T follicular helper cell (primary cell): ENCODE measurements at regions not wholly inside any gene's neighbourhood (a gene's known extent, or its start where the extent isn't known, plus 50 kb on each side); places are given as distances from the start of the nearest gene placed in this dataset.

ENCODE experiments used
- DNase-seq: peaks from one replicate; pipeline ENCODE4 v3.0.0-alpha.2; 2020; ENCODE audit warnings: low read depth

DNA sequence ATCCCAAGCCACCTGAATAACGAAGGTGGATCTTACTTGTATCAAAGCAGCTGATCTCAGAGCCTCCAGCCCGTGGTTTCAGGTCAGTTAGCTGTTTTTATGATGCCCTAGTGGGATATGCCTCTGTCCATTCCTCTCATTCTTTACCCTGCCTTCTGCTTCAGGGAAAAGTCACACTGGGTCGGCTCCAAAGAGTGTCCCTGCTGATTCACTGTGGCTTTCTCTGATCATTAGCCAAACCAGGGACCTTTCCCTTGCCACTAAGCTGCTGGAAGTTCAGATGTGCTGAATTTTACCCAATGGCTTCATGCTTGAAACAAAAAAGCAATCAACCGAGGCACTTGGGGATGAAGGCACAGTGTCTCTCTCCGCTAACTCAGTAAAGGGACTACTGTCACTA is 170.2 kb upstream of the SALL1 start:
- no peak for DNase-seq

- no peak for DNase-seq
Measured at GRCh38 chr16:51317575-51317974, 166.5 kb upstream of the SALL1 start.

DNA sequence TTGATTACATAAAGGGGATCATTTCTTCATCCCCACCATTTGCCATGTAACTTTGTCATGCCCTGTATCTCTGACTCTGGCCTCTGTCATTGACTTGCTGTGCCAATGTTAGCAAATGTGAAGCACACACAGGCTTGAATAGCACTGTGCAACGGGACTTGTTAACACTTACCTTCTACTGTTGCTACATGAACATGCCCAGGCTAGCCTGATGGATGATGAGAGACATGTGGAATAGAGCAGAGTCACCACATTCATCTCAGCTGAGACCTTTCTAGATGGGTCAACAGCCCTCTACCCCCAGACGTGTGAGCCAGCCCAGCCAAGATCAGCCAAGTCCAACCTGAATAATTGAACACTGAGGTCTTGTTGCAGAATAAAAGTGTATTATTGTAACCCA is 162.1 kb upstream of the SALL1 start:
- DNase-seq = no peak

GRCh38 chr16:51312363-51313150 is 161.5 kb upstream of the SALL1 start:
- DNase-seq = no peak

GRCh38 chr16:51310159-51310558 is 159.1 kb upstream of the SALL1 start:
- DNase-seq = no peak

GRCh38 chr16:51306886-51307595 is 156.0 kb upstream of the SALL1 start:
- no peak for DNase-seq

GRCh38 chr16:51306116-51306515 is 155.0 kb upstream of the SALL1 start:
- no peak for DNase-seq

- no peak for DNase-seq
Measured at GRCh38 chr16:51305337-51305736, 154.3 kb upstream of the SALL1 start.

DNA sequence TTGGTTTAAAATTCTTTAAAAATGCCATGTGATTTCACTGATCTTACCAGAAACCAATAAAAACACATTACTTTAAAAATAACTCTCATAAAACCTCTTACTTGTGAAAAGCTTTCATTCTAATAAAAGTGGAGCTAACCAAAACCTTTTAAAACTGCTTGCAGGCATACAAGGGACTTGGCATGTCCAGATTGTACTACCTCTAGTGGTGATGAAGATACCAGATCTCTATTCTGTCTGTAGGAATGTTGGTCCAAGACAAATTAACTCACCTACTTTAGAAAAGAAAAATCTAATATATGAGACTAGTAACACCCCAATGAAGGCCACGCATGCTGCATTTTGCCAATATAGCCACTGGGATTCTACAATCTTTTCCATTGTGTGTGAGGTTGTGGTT is 151.0 kb upstream of the SALL1 start:
- DNase-seq = no peak

GRCh38 chr16:51298800-51299199 is 147.7 kb upstream of the SALL1 start:
- no peak for DNase-seq

DNA sequence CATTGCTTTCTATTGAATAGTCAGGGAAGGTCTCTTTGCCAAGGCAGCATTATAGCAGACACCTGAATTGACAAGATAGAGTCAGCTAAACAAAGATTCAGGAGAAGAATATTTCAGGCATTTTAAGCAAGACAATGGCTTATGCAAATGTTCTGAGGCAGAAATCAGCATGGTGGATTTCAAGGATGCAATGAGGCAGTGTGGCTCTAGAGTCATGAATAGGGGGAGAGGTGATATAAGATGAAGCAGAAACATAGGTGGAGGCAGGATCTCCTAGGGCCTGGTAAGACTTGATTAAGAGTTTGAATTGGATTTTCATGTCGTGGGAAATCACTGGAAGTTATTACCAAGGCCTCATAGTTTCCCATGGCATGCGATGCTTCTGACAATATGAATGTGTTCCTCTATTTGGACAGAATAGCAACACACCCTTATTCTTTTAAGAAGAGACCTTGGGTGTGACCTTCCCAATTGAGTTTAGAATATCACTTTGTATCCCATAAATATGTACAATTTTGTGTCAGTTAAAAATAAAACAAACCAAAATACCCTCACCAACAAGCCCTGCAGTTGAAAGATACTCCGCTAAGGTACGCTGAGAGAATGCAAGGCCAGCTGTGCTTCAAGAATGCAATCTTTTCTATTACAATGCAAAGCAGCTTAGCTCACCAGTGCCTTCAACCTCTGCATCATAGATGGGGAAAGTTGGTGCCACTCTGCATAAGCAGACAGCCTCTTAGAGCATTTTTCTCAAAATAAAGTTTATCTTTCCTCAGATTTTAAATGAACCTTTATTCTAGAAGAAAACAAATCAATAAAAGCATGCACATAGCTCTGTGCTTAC is 139.6 kb upstream of the SALL1 start:
- DNase-seq = no peak

DNA sequence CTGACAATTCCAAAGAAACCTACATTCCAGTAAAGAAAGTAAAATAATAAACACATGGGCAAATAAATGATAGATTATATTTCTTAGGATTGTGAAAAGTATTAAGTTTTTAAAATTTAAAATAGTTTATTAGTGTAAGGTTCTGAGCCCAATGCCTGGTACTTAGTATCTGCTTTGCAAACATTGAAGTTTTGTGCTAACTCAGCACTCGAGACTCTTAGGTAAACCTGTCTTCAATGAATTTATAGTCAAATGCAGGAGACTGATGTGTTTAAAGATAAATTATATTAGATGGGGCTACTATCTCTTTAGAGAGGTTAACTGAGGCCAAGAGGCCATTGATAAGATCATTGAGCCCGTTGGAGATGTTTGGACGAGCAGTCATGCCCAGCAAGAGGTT is 138.3 kb upstream of the SALL1 start:
- no peak for DNase-seq

DNA sequence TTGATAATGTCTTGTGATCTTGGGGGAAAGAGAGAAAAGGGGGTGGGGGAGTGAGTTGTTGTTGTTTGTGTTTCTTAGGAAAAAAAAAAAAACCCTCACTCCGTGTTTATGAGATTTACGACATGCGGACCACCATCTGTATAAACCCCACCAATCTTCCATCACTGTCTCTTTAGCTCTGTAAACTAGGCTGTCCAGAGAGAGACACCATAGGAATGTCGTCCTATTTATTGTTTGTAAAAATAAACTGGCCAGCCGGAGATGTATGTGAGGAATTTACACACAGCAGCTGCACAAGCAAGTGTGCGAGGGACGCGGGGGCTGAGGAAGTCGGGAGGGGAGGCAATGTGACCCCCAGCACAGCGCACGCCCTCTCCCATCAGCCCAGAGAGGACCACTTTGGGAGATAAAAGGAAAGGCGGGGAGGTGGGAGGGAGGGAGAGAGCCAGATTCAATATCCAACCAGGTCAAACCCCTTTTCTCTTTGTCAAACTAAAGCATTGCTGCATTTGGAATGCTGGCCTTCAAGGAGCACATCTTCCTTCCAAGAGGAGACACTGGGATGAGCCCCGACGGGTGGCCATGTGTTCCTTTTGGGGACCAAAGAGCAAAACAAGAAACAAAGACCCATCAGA is 136.2 kb upstream of the SALL1 start:
- DNase-seq = no peak

- DNase-seq = no peak
Measured at GRCh38 chr16:51286272-51286671, 135.2 kb upstream of the SALL1 start.

DNA sequence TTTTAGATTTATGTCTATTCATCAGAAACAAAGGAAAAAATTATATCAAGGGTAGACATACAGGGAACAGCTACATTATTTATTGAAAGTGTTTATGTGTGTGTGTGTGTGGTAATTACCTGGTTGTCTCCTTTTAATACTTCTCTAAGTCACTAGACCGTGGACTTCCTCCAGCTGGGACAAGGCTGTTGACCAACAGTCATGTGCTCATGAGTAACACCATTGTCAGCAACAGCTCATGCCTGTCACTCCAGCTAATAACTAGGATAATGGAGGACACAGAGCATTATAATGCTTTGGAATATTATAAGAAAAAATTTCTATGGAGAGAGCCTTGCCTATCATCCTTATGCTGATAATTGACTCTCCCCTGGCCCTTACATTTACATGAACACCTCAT is 125.3 kb upstream of the SALL1 start:
- no peak for DNase-seq

GRCh38 chr16:51272420-51272819 is 121.3 kb upstream of the SALL1 start:
- no peak for DNase-seq

DNA sequence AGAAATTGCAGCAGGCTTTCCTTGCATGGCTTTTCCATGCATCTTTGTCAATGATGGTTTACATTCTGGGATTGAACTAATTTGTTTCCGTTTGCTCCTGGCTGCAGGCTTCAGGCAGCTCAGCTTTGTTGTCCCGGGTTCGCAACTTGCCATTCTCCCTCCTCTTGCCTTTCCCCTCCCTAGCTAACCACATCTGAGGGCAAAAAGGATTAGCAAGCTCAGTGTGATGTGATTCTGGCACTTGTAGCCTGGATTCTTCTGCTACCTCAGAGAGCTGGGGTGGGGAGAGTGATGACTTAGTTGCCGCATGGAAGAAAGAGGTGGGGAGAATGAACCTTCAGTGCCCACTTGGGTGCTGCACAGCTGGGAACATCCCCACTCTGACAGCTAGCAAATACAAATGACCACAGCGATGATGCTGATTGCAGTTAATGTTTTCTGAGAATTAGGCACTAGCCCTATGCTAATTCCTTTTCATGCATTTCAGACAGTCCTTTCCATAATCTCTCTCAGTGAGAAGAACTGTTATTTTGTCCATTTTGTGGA is 120.2 kb upstream of the SALL1 start:
- no peak for DNase-seq

DNA sequence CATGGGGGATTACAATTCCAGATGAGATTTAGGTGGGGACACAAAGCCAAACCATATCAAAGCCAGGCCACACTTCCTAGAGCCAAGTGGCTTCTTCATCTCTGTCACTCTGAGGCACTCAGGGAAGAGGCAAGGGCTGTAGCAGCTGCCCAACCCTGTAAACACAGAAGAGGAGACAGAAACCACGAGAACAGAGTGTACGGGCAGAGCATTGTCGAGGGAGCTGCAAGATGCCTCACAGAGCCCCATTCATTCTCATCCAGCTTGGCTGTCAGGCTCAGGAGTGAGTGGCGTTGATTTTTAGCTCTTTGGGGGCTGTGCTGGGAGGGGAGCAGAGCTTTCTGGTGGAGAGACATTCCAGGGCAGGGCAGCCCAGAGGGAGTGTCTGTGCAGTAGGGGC is 117.2 kb upstream of the SALL1 start:
- DNase-seq = no peak

- no peak for DNase-seq
Measured at GRCh38 chr16:51267681-51268080, 116.6 kb upstream of the SALL1 start.

- no peak for DNase-seq
Measured at GRCh38 chr16:51262428-51262827, 111.4 kb upstream of the SALL1 start.

DNA sequence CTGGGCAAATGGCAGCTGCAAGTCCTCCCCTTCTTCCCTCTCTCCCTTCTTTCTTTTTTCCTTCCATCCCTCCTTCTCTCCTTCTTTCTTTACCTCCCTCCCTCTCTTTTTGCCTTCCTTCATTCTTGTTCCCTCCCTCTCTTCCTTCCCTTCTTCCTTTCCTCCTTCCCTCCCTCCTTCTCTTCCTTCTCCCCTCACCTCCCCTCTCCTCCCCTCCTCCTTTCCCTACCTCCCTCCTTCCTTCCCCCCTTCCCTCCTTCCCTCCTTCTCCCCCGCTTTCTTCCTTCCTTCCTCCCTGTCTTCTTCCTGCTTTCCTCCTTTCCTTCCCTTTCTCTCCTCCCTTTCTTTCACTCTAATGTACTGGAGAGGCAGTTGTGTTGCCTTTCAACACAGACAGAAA is 110.8 kb upstream of the SALL1 start:
- no peak for DNase-seq
